HuH-7.5 (cell line): ENCODE measurements at regions not wholly inside any gene's neighbourhood (a gene's known extent, or its start where the extent isn't known, plus 50 kb on each side); places are given as distances from the start of the nearest gene placed in this dataset.

Experiments used
- DNase-seq: peaks from one replicate; pipeline ENCODE4 v3.0.0; 2011; ENCODE audit warnings: low spot score

DNA sequence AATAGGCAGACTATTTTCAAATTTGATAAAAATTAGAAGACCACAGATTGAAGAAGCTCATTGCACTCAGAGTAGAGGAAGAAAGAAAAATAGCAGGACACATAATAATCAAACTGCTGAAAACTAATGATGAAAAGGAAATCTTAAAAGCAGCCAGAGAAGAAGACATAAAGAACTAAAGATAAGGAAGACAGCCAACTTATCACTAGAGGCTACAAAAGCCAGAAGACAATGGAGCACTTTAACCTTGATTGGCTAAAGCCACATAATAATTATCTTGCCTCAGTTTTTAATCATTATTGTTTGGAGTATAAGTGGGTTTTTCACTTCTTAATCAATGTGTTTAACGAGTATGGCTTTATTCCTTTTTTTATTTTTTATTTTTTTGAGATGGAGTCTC is 397.6 kb downstream of the RNF144B start:
- DNase-seq: no peak

DNA sequence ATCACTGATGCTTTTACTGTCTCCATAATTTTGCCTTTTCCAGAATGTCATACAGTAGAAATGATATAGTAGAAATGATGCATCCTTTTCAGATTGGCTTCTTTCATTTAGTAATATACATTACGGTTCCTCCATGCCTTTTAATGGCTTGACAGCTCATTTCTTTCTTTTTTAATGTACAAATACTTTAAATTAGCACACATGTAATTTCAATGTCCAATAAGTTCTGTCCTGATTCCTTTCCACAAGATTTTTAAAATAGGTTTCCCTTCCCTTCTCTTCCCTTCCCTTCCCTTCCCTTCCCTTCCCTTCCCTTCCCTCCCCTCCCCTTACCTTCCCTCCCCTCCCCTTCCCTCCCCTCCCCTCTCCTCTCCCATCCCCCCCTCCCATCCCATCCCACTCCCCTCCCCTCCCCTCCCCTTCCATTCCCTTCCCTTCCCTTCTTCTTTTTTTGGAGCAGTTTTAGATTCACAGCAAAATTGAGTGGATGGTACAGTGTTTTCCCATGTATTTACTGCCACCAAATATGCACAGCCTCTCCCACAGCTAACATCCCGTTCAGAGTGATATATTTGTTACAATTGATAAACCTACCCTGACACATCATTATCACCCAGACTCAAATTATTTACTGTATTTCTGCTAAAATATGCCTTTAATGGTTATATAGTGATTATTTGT is 398.8 kb downstream of the RNF144B start:
- no peak for DNase-seq

GRCh38 chr6:18792866-18793265 is 405.7 kb downstream of the RNF144B start:
- DNase-seq: no peak

GRCh38 chr6:18795726-18796125 is 408.6 kb downstream of the RNF144B start:
- DNase-seq: no peak

DNA sequence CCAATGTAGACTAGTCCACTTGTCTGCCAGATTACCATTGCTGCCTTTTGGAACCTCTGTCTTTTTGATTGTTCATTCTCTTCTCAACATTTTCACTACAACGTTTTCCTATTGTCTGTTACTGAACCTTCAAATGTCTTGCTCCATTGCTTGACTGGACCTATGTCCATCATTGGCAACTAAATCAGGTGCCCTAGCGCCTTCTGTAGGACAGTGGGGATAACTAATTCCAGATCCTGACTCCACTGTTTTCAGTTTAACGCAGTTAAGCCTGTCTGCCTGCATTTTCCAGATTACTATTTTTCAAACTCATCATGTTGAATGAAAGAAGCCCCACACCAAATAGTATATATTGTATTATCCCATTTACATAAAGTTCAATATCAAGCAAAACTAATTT is 433.6 kb downstream of the RNF144B start:
- no peak for DNase-seq

GRCh38 chr6:18823782-18824386 is 436.7 kb downstream of the RNF144B start:
- DNase-seq: no peak

GRCh38 chr6:18829272-18829870 is 442.2 kb downstream of the RNF144B start:
- no peak for DNase-seq

DNA sequence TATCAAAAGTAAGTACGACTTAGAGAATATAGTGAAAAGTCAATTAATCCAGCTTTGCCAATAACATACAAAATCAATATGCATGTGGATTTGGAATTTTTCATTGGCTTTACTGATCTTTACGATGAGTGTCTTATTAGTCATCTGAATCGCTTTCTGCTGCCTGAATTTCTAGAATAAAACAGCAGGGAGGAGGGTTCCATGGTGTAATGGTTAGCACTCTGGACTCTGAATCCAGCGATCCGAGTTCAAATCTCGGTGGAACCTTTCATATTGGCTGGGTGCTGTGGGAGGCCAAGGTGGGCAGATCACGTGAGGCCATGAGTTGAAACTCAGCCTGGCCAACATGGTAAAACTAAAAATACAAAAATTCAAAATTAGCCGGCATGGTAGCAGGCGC is 448.8 kb downstream of the RNF144B start:
- DNase-seq: no peak

DNA sequence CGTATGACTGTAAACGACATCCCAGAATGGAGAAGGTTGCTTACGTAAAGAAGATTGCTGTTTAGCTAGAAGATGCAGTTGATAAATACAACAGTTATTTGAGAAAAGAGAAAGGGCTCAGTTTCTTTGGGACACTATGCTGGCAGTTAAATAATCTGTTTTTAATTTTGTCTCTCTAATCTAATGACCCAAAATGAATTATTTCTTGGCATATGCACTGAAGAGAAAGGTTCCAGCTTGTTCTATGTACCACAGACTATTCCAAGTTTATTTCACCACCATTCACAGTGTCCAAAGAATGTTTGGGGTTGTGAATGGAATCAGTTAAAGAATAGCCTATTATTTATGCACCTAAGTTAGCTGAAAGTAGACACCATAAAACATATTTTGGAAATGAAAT is 449.9 kb downstream of the RNF144B start:
- DNase-seq: no peak

DNA sequence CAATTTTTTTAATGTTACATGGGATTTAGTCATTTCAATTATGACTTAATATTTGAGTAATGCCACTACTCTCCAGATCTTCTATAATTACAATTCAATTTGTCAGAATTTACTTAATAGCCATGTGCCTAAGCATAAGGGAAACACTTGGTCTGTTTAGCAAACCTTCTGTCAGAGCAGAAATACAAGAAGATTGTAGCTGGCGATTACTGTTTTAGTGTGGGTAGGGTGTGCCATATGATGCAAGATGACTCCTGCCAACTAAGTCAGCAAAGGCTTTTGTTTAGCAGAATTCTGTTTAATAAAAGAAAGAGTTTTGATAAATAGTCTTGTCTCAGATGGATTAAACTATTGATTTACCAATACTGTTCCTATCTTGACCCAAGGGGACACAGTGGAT is 455.4 kb downstream of the RNF144B start:
- DNase-seq: no peak

DNA sequence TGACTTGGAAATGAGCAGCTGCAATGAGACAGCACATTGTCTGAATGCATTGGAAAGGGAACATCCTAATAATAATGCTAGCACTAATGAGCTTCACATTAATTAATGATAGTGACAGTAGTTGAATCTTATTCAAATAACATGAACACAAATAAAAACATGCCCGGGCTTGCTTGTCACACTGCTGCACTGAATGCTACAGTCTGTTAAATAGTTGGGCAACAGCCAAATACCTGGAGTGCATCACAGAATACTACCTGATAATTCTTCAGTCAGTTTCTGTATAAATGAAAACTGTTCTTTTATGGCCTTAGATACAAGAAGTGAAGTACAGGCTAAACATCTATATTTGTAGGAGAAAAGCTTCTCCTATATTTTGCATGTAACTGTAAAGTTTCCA is 458.7 kb downstream of the RNF144B start:
- DNase-seq: no peak

DNA sequence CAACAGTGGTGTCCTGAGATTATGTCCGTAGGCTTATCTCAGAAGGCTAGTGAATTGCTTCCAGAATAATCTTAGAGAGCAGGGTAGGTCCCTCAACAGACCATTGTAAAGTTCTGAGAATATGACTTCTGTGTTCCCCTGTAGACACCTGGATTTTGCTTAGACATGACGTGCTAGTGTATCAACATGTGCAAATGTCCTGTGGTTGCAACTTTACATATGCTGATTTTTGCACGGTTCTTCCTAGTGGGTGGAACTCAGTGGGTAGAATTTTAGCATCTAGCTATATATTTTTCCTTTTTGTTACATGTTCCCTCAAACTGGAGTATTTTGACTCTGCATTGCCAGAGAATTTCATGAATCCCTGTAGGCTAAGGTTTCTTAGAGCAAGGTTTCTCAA is 459.2 kb downstream of the RNF144B start:
- DNase-seq: no peak

DNA sequence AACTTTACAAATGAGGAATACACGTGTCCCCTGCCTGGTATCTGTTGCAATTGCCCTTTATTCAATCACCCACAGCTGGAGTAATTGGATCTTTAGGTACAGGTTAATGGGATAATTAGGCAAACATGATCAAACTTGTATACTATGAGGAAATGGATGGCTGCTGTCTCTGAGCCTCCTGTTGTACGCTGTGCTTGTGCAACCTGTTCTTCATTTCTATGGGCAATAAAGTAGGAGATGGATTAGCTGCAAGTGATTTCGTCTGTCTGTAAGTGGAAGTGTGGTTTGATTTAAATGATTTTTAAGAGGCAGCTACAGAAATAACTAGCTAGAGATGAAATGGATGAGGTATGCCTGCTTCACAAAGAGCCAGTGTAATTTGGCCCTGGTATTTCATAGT is 474.1 kb downstream of the RNF144B start:
- DNase-seq: no peak

GRCh38 chr6:18883268-18883667 is 496.1 kb downstream of the RNF144B start:
- no peak for DNase-seq

- no peak for DNase-seq
These were observed 496.7 kb downstream of the RNF144B start for GRCh38 chr6:18883851-18884250.

GRCh38 chr6:18893540-18894269 is 506.6 kb downstream of the RNF144B start:
- no peak for DNase-seq

DNA sequence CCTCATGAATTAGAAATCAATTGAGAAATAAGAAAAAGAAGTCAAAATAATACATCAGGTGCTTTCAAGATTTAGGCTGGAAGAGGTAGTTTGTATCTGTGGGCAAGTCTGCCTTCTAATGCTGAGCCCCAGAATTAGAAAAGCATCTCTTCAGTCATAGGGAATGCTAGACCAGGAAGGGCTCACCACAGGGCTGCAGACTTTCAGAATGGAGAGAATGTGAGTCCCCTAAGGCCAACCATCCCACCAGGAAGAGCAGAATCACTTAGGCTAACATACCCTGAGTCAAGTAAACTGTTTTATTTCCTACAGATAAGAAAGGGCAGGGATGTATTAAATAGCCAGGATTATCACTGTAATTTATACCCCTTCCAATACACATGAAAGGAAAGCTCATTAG is 510.2 kb downstream of the RNF144B start:
- DNase-seq: no peak

- DNase-seq: no peak
These were observed 517.5 kb downstream of the RNF144B start for GRCh38 chr6:18904681-18905080.

GRCh38 chr6:18920701-18921100 is 533.6 kb downstream of the RNF144B start:
- DNase-seq: no peak

GRCh38 chr6:18931086-18931485 is 543.9 kb downstream of the RNF144B start:
- DNase-seq: no peak

- no peak for DNase-seq
These were observed 571.0 kb downstream of the RNF144B start for GRCh38 chr6:18958146-18958545.

DNA sequence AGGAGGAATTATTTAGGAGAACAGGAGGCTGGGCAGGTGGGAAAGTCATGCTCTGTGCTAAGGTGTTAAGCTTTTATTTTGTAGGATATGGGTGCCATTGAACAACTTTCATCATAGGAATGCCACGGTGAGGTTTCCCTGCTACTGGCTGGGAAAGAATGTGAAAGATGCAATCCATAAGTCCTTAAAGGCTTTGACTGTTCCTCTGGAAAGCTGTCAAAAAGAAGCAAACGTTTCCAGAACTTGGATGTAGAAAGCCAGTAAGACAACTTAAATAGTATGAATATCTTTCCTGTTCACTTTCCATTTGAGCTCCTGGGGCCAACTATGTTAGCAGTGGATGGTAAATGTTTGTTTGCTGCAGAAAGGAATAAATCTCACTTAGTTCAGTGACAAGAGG is 574.4 kb downstream of the RNF144B start:
- no peak for DNase-seq

- DNase-seq: no peak
These were observed 575.3 kb downstream of the RNF144B start for GRCh38 chr6:18962361-18962905.
